HG03135 (cell line): ENCODE measurements at regions not wholly inside any gene's neighbourhood (a gene's known extent, or its start where the extent isn't known, plus 50 kb on each side); places are given as distances from the start of the nearest gene placed in this dataset.
"Not testable (repeated sequence)": the region's sequence is repeated elsewhere in the genome, so short reads cannot be mapped to it uniquely, and the experiment has no call there.

ENCODE experiments used
- ATAC-seq: cut with Tn5 transposase; IDR thresholded peaks from one replicate; pipeline ENCODE4 v1.9.1; 2021; ENCODE audit warnings: mild to moderate bottlenecking, moderate library complexity; ENCODE audit not compliant: unreplicated experiment

DNA sequence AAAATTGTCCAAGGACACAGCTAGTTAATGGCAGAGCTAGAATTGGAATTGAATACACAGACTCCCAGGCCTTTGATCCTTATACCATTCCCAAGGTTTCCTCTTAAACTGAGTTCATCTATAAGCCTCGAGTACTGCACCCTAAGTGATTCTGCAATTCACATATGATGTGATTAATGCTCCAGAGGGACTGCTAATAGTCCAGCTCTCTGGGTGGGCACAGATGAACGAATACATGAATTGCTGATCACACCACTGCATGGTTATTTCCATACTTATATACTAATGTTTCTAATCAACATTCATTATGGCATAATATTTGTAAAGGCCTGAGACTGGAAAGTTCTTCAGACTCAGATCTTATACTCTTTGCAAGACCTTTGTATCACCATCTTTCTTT lies 101.8 kb downstream of the NUFIP1 start:
- no peak for ATAC-seq

DNA sequence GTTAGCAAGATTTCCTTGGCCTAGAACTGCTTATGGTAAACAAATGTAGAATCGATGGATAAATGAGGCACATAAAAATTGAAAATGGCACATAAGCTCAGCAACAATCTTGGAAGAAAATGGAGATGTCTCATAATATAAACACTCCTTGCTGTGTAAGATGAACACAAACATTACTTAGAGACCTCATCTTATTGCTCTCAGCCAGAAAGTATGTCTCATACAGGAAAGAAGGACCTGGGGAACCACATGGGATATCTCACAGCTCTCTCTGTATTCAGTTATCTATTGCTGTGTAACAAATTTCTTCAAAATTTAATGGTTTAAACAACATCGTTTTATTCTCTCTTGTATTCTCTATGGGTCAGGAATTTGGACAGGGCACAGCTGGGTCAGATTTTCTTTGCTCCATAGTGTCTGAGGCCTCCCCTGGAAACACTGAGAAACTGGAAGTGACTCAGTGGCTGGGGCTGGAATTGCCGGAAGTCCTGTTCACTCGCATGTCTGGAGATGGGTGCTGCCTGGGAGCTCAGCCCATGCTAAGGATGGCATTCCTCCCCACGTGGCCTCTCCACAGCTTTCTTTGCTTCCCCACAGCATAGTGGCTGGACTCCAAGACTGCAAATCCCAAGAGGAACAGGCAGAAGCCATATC lies 105.1 kb downstream of the NUFIP1 start:
- ATAC-seq, result no peak

DNA sequence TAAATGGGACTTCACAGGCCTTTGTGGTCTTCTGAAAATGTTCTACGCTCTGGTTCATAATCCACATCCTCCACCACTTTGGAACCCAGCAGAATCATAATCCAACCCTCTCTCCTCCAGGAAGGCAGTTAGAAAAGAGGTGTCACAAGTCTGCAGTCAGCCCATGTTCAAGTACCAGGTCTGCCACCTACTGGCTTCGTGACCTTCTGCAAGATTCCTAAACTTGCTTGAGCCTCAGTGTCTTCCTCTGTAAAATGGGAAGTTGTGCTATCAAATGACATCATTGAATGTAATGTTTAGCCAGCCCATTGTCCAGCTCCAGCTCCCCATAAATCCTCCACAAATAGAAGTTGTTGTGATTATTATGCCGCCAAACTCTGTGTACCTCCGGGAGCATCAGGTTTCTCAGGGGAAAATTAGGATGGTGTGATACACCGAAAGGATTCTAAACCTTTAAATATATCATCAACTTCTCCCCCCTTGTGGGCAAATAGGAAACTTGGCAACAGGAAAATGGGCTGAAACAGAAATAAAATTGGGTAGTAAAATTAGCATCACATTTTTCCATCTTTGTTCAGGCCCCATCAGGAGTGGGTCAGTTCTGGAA lies 109.7 kb downstream of the NUFIP1 start:
- ATAC-seq, result no peak

DNA sequence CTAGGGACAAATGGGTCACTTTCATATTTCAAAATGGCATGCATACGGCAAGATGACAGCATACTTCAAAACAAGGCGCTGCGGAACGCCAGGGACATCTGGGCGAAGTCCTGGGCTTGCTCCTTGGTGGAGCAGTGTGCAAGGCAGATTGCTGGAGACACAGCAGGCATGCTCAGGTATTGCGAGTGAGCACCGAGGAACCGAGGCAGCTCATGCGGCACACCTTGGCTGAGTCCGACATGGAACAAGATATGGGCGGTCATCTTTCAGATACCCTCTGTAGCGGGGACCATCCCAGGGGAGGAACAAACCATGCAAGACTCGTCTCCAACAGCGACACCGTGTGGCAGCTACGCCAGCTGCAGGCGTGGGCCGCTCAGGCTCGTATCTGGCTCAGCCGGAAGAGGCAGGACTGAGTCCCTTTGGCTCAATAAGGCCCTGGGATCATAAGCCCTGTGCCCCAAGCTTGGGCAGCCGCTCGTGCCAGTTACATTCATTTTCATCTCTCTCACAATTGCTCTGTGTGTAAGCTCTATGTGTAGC lies 112.4 kb downstream of the NUFIP1 start:
- no peak for ATAC-seq

DNA sequence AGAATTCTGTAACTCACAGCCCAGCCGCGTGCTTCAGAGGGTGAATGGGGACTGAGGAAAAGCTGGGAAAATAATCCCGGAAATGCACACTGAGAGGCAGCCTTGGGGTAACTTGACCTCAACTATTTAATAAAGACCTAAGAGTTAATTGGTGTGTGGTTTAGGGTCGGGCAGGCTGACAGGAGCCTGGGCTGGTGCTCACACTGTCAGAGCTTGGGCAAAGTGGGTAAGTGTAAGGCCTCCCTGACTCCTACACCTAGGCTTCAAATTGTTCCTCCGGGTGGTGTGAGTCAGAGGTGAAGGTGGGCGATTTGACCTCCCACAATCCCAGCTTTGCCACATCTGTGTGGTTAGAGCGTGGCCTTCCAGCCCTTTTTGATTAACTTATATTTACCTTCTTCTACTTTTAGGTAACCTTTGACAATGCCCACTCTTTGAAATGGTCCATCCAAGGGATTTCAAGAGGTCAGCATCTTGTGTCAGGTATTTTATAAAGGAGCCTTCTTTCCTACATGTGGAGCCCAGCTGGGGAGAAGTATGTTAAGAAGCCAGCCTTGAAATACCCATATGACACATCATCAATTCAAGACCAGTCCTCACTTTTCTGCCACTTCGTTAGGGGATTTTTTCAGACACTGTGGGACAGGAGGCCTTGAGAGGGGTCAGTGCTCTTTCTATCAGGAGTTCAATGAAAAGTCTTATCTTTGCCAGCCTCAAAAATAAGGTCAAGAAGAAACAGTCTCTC lies 114.2 kb downstream of the NUFIP1 start:
- no peak for ATAC-seq

DNA sequence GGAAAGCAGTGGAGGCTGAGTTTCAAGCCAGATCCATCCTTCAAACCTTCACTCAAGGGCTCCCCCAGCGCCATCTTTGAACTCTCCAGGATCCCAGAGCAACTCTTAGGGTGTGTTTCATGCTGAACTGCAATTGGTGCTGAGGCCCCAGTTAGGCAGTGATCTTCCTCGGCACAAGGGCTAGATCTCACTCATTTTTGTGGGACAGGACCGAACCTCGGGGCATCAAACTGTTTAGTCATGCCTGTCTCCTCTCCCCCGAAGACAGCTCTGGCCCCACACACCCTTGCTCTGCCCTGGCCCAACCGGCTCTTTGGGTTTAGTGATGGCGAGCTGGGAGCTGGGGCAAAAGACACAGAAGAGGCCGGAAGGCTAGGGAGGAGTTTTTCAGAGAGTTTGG lies 115.1 kb downstream of the NUFIP1 start:
- no peak for ATAC-seq

DNA sequence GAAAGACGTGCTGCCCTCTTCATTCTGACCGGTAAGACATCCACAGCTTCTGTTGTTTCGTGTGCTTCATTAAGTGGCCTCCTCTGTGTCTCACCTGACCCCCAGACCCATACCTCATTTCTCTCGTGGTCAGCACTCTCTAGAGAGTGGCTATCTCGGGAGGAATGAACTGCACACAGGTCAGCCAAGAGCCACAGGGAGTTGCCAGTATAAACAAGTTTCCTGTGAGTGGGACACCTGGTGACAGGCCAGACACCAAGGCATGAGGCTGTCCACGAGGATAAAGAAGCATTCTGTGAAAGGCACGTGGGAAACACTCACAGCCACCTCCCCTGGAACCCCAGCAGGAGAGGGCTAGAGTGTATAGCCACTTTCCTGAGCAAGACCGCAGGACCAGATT lies 115.8 kb downstream of the NUFIP1 start:
- ATAC-seq, result no peak

DNA sequence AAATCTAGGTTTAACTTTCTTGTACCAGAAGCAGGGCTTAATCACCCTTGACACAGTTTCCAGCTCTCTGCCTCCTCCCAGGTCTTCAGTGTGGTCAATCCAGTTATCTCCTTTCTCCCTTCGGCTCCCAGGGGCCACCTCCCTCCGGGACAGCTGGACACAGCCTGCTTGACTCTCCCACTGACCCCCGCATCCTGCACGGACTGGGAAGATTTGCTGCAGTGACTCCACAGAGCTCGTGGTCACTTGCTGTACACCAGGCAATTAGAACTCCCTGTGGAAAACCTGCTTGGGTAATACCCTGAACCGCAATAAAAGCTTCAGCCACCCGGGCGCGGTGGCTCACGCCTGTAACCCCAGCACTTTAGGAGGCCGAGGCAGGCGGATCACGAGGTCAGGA lies 116.5 kb downstream of the NUFIP1 start:
- ATAC-seq, result no peak

DNA sequence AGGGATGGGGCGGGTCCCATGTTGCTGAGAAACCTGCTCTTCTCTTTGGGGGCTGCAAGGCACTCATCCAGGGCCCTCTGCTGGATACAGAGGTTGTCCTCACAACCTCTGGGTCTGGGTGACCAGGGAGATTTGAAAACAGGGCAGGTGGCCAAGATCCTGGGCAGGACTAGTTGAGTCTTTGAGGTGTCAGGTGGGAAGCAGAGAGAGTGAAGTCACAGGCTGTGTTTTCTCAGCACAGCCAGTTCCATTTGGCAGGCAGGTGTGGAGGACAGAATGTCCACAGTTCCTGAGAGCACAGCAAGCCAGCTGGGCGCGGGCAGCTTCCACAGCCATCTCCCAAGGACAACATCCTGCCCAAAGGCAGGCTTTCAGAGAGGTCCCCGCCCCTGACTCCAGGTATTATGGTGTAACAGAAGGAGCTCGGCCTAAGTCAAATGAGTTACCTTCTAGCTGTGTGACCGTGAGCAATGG lies 118.8 kb downstream of the NUFIP1 start:
- ATAC-seq, result no peak

DNA sequence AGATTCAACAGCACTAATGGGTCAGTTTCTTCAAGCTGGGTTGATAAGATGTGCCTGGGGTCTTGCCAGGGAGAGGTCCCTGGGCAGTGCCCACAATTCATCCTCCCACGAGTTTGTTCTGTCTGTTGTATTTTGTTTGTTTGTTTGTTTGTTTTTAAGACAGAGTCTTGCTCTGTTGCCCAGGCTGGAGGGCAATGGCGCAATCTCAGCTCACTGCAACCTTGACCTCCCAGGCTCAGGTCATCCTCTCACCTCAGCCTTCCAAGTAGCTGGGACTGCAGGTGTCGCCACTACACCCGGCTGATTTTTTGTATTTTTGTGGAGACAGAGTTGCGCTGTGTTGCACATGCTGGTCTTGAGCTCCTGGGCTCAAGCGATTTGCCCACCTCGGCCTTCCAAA lies 120.1 kb downstream of the NUFIP1 start:
- ATAC-seq, result no peak

DNA sequence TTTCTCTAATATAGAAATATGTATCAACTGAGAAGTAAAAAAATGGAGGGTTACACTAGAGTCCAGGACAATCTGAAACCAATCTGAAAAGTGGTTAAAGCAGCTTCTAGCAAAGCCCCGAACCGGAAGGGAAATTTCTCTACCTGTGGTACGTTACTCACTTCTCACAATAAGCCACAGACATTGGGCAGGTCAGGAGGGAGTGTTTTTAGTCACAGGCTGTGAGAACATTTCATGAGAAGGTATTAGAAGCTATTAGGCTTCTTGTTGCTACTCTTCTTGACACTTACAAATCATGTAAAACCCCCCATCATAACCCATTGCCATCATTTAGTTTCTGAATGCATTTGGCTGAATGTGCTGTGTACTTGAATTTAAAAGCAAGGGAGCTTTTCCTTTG lies 120.9 kb downstream of the NUFIP1 start:
- peak; percentile 87 for ATAC-seq

DNA sequence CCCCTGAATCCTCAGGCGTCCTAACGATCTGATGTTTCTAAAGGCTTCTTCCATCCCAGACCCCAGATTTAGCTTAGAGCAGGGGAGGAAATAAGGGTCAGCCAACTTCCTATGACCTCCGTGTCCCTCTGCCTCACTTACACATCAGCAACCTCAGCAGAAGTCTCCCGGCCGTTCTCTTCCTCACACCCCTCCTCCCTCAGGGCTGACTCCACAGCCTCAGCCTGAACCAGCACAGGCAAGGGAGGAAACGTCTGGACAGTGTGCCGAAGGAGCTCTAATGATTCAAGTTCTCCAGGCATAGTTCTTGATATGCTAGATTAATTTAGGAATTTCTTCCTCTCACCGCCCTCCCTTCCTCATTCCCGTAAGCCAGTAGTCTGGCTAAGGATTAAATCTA lies 121.4 kb downstream of the NUFIP1 start:
- no peak for ATAC-seq

DNA sequence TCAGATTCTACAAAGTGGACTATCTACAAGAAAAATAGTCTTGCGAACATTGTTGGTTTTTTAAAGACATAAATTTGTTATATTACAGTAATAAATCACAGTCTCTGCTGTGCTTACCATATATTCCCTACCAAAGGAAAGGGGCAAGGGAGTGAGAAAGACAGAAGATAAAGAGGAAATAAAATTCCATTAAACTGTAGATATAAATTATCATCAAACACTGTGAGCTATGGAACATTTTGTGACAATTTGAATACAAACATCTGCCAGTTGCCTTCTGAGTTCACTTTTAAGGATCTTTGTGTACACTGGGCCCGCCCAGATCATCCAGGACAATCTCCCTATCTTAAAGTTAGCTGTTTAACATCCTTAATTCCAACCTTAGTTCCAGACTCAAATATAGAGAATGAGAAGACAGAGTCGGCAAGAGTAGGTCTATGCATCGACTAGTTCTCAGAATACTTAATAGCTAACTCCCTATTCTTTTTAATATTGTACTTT lies 122.8 kb downstream of the NUFIP1 start:
- ATAC-seq, result no peak

DNA sequence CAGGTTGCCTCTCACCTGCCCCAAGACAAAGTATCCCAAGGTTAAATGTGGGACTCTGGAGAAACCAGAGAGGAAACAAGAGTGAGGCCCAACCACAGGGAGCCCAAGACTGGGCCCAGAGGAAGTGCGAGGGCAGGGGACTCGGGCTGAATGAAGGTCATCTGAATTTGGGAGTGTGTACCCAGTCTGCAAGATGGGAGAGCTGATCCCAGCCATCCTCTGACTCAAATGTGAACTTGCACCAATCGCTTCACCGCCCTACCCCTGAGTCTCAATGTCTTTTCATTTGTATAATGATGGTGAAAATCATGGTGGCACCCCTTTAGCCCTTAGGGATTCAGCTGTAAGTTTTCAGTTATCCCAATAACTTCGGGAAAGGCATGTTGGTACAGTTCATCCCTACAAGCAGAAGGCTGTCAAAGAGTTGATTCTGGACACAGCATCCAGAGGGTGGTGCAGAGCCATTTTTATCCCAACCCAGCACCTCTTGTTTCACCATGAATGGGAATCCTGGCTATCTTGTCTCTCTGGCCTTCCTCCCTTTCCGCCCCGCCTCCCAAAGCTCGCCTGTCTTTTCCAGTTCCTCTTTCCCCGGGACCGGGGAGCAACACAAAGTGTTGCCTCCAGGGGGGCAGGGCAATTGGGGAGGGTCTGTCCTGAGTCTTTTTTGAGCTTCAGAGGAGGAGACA lies 123.4 kb downstream of the NUFIP1 start:
- ATAC-seq, result no peak

DNA sequence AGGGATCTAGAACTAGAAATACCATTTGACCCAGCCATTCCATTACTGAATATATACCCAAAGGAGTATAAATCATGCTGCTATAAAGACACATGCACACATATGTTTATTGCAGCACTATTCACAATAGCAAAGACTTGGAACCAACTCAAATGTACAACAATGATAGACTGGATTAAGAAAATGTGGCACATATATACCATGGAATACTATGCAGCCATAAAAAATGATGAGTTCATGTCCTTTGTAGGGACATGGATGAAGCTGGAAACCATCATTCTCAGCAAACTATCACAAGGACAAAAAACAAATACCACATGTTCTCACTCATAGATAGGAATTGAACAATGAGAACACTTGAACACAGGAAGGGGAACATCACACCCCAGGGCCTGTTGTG lies 125.6 kb downstream of the NUFIP1 start:
- not testable (repeated sequence) for ATAC-seq

DNA sequence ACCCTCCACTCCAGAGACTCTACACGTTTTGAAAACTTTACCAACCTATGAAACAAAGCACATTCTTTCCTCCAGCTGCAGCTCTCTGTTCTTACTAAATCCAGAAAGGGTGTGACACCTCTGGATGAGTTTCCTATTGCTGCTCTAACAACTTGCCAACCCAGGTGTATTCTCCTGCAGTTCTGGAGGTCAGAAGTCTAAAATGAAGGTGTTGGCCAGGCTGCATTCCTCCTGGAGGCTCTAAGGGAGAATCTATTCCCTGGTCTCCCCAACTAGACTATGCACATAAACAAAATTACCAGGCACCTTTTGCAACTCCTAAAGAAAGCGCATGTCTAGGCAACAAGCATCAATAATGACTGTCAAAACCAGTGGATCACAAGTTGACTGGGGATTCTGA lies 128.8 kb downstream of the NUFIP1 start:
- ATAC-seq, result no peak

DNA sequence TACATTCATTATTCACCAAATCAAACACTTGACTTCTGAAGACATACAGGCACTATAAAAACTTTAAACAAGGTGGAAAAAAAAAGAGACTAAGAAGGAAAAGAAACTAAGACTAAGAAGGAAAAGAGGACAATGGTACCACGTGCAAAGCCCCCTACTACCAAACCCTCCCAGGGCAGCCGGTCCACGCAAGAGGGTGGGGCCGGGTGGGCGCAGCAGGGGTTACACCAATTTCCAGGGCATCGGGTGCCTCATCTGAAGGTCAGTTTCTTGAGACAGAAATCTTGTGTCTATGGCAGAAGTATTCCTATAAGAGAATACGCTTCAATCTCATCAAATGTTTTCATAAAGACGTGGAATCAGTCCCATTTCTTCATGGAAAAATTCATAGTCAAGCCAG lies 131.5 kb downstream of the NUFIP1 start:
- ATAC-seq, result no peak

DNA sequence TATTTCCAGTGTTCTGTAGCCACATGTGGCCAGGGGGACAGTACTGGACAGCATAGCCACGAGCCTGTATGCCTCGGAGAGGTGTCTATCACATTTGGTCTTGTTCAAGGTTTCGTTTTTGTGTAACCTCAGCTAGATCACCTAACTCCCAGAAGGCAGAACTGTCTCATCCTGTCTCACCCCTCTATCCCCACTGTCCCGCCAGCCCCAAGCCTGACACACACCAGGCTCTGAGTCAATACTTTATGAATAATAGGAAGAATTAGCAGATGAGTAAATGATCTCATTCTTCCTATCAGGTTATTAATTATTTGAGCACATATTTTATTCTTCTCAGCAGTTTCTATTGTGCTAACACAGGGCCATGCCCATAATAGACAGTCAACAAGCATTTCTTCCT lies 132.2 kb downstream of the NUFIP1 start:
- no peak for ATAC-seq

DNA sequence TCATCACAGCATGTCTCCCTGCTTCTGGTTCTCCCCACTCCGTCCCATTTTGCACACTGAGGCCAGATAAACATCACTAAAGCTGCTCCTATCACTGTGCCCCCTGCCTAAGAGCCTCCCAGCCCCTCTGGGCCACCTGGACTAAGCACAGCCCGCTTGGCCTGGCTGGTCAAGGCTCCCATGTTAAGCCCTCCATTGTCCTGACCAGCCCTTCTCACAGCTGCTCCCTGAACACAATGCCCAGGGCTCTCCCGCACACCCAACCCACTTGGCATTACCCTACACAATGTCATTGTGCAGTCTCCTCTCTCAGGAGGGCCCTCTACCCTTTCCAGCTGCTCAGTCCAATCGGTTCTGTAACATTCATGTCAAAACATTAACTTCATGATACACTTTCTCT lies 133.4 kb downstream of the NUFIP1 start:
- no peak for ATAC-seq

DNA sequence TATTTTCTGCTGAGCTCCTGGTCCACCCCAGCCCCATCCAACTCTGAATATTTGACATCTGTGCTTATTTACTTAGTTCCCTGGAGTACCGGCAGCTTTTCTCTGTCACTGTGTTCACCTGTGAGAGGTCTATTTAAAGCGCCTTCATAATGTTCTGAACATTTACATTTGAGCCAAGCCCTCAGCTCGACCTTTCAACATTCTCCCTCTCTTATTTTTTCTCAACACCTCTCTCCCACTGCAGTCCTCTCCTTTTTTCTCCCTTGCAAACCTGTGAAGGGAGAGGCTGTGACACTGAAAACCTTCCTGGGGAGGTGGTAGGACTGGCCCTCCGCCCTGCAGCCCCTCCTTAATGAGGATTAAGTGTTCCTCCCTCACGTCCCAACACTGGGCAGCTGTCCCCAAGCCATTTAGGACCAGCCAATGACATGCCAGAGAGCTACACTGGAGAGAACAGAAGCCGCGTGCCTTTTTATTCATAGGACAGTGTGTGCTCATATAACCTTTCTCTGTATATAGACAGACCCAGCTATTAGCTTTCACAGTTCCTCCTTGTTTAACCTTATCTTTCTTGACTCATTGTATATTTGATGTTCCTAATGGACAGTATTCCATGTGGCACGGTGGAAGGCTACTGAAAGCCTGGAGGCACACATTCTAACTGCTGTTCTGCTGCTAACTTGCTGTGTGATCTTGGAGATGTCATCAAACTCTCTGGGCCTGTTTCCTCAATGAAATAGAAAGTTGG lies 134.8 kb downstream of the NUFIP1 start:
- no peak for ATAC-seq
